ENCODE measurements at regions not wholly inside any gene's neighbourhood (a gene's known extent, or its start where the extent isn't known, plus 50 kb on each side); places are given as distances from the start of the nearest gene placed in this dataset.

DNA sequence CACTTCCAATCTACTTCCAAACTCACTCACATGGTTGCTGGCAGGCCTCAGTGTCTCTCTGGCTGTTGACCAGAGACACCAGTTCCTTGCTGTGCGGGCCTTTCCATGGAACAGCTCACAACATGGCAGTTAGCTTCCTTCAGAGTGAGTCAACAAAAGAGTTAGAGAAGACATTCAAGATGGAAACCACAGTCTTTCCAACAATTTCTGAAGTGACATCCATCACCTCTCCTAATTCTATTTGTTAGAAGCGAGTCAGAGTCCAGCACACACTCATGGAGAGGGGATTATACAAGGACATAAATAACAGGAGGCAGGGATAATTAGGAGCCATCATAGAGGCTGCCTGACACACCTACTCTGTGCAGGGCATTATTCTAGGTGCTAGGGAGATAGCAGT, 62.5 kb upstream of the TMEM164 start:
- peaks cover 12% of the 10 kb centered on the region for H3K27me3 Mint-ChIP-seq (ENCODE audit: low read depth)
- H3K9me3 Mint-ChIP-seq, result no peaks in the 10 kb centered on the region
- no peak overlapping the region for H3K4me3 Mint-ChIP-seq
- H3K4me1 Mint-ChIP-seq (ENCODE audit: low read depth), result peaks cover 4% of the 10 kb centered on the region
- H3K27ac Mint-ChIP-seq, result no peak overlapping the region
- H3K36me3 Mint-ChIP-seq (ENCODE audit: low read depth), result no peaks in the 10 kb centered on the region
- no peak for DNase-seq (ENCODE audit: low spot score)

DNA sequence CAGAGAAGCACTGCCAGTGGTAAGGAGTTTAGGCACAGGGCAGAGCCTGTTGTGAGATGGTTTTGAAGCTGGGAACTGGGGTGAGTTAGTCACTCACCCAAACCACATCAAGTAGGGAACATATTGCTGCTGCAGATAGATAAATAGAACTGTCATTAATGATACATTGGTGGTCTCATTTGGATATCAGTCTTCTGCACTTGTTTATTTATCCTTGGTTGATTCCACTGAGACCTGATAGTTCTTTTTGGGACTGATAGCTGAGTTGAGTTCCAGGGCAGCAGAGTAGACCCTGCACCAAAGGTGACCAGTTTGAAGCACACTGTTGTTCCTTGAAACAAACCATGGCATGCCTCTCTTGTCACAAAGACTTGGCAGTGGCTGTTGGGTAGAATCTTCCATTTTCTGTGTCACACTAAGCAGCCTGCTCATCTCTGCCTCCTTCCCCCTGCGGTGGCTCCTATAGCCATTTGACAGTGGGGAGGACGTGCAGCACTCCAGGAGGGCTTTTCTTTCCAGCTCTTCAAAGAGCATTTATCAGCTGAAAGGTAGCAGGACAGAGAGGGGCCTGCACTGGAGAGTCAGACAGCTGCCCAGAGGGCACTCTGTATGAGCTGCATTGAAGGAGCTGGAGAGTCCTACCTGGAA, 59.7 kb upstream of the TMEM164 start:
- Mint-ChIP-seq H3K4me1 (ENCODE audit: low read depth) (peaks cover 4% of the 10 kb centered on the region), H3K27me3 (ENCODE audit: low read depth) (peaks cover 5% of the 10 kb centered on the region), H3K27ac (no peak overlapping the region), H3K9me3 (no peaks in the 10 kb centered on the region), H3K36me3 (ENCODE audit: low read depth) (no peaks in the 10 kb centered on the region), H3K4me3 (no peak overlapping the region)
- no peak for DNase-seq (ENCODE audit: low spot score)

DNA sequence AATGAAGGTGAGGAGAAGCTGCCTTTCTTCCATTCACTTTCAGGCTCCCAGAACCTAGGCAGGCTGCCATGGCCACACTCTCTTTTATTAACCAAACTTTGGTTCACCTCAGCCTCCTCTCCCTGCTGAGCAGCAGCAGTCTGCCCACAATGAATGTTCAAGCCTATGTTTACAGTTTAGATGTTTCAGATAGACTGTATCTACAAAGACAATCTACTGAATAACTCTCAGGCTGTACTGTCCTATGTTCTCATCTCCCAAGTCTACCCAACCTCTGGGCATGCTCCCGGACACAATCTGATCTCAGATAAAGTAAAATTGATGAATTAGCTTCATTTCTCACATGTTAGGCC, 59.2 kb upstream of the TMEM164 start:
- Mint-ChIP-seq H3K9me3 (no peaks in the 10 kb centered on the region), H3K27ac (no peak overlapping the region)

DNA sequence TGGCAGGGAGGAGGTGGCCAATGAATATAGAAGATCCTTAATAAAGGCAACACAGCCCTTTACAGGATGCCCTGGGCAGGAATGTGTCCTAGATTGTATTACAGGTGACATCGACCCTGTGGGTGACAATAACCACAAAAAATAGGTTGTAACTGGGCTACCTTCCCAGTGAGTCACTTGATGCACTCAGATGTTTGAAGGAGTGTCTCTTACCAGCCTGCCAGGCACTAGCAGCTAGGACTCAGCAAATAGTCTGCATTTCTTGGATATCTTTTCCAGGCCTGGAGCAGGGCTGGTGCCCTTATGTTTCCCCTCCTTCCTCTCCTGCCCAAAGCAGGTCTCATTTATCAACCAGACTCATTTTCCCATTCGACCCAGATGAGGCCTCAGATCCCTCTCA, 50.9 kb upstream of the TMEM164 start:
- Mint-ChIP-seq H3K36me3 (ENCODE audit: low read depth) (no peaks in the 10 kb centered on the region), H3K27ac (no peak overlapping the region), H3K9me3 (no peaks in the 10 kb centered on the region), H3K4me3 (no peak overlapping the region), H3K27me3 (ENCODE audit: low read depth) (no peaks in the 10 kb centered on the region), H3K4me1 (ENCODE audit: low read depth) (peaks cover 7% of the 10 kb centered on the region)
- DNase-seq (ENCODE audit: low spot score), result no peak

More for the DNA sequence above, 59.2 kb upstream of the TMEM164 start:
- no peak overlapping the region for H3K4me3 Mint-ChIP-seq
- DNase-seq (ENCODE audit: low spot score), result no peak
- H3K4me1 Mint-ChIP-seq (ENCODE audit: low read depth), result peaks cover 4% of the 10 kb centered on the region
- H3K36me3 Mint-ChIP-seq (ENCODE audit: low read depth), result no peaks in the 10 kb centered on the region
- peaks cover 3% of the 10 kb centered on the region for H3K27me3 Mint-ChIP-seq (ENCODE audit: low read depth)

DNA sequence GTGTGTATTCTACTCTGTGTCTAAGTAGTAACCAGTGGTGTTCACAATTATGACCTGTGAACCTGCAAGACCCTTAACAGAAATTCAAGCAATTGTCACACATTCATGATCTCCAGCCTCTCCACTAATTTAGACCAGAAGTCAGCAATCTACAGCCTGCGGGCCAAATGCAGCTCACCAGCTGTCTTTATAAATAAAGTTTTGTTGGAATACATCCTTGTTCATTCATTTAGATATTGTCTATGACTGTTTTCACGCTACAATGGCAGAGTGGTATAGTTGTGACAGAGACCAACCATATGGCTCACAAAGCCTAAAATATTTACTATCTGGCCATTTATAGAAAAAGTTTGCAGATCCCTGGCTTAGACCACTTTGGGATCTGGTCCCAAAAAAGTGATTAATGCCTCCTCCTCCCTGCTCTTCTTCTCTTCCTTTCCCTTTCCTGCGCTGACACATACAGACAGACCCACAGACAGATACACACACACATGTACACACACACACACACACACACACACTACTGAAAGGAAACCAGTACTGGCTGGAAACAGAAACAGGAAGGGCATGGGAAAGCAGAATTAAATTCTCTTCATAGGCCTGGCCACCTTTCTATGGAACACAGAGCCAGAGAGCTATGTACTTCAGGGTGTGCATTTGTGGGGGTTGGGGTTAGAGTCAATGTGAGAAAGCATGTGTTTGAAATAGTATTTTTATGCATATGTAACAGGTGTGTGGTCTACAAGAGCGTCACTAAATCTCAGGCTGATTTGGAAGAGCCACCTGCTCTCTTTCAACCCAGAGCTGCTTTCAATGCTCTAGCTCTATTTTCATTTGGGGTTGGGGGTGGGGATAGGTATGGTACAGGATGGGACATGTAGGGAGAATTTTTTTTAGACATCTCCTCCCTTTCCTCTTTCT, 49.7 kb upstream of the TMEM164 start:
- DNase-seq (ENCODE audit: low spot score), result no peak
- H3K27me3 Mint-ChIP-seq (ENCODE audit: low read depth), result no peaks in the 10 kb centered on the region

More for the DNA sequence above, 49.7 kb upstream of the TMEM164 start:
- peaks cover 9% of the 10 kb centered on the region for H3K4me1 Mint-ChIP-seq (ENCODE audit: low read depth)
- no peaks in the 10 kb centered on the region for H3K36me3 Mint-ChIP-seq (ENCODE audit: low read depth)
- no peaks in the 10 kb centered on the region for H3K9me3 Mint-ChIP-seq
- H3K4me3 Mint-ChIP-seq, result no peak overlapping the region
- H3K27ac Mint-ChIP-seq, result peak overlapping the region; percentile 31
